HFFc6 (cell line): ENCODE measurements at regions not wholly inside any gene's neighbourhood (a gene's known extent, or its start where the extent isn't known, plus 50 kb on each side); places are given as distances from the start of the nearest gene placed in this dataset.

Source experiments
- DNase-seq: peaks from one replicate; pipeline ENCODE4 v3.0.0-alpha.2; 2018
- H3K27ac Mint-ChIP-seq: 2 replicates; pipeline ENCODE4 v1.8.0; 2020; ENCODE audit warnings: mild to moderate bottlenecking, mixed read lengths
- H3K27me3 Mint-ChIP-seq: 2 replicates; pipeline ENCODE4 v1.8.0; 2021; ENCODE audit warnings: mild to moderate bottlenecking, moderate library complexity, mixed read lengths; ENCODE audit not compliant: insufficient read depth
- H3K36me3 Mint-ChIP-seq: 2 replicates; pipeline ENCODE4 v1.8.0; 2021; ENCODE audit warnings: low read depth, mixed read lengths
- H3K4me1 Mint-ChIP-seq: 2 replicates; pipeline ENCODE4 v1.8.0; 2020; ENCODE audit warnings: low read depth, mixed read lengths
- H3K4me3 Mint-ChIP-seq: 2 replicates; pipeline ENCODE4 v1.8.0; 2020; ENCODE audit warnings: mild to moderate bottlenecking, moderate library complexity, mixed read lengths
- H3K9me3 Mint-ChIP-seq: 2 replicates; pipeline ENCODE4 v1.8.0; 2020; ENCODE audit warnings: mild to moderate bottlenecking, mixed read lengths
- TF ChIP-seq, protein P1 (sequence below): fragments of 200-600 bp; sonication (generic); IDR thresholded peaks from 2 replicates; pipeline ENCODE4 v1.5.0; 2021; ENCODE audit warnings: antibody characterized with exemption, mild to moderate bottlenecking

DNA sequence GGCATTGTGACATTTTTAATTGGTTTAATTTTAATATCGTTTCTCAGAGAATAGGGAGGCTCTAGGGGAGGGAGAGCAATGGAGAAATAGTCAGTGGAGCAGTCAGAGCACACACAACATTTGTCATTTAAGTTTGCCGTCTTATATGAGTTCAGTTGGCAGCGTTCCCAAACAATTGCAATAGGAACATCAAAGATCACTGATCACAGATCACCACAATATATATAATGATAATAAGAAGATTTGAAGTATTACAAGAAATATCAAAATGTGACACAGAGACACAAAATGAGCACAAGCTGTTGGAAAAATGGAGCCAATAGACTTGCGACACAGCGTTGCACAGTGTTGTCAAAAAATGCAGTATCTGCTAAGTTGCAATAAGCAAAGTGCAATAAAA lies 303.7 kb downstream of the CDH19 start:
- H3K4me3 Mint-ChIP-seq, result no peak overlapping the region
- TF ChIP-seq, protein P1, sequence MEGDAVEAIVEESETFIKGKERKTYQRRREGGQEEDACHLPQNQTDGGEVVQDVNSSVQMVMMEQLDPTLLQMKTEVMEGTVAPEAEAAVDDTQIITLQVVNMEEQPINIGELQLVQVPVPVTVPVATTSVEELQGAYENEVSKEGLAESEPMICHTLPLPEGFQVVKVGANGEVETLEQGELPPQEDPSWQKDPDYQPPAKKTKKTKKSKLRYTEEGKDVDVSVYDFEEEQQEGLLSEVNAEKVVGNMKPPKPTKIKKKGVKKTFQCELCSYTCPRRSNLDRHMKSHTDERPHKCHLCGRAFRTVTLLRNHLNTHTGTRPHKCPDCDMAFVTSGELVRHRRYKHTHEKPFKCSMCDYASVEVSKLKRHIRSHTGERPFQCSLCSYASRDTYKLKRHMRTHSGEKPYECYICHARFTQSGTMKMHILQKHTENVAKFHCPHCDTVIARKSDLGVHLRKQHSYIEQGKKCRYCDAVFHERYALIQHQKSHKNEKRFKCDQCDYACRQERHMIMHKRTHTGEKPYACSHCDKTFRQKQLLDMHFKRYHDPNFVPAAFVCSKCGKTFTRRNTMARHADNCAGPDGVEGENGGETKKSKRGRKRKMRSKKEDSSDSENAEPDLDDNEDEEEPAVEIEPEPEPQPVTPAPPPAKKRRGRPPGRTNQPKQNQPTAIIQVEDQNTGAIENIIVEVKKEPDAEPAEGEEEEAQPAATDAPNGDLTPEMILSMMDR, result no peak
- no peak for DNase-seq
- H3K27me3 Mint-ChIP-seq, result no peaks in the 10 kb centered on the region
- H3K36me3 Mint-ChIP-seq, result no peaks in the 10 kb centered on the region
- peaks cover 44% of the 10 kb centered on the region for H3K9me3 Mint-ChIP-seq
- H3K27ac Mint-ChIP-seq, result no peak overlapping the region
- H3K4me1 Mint-ChIP-seq, result no peaks in the 10 kb centered on the region

DNA sequence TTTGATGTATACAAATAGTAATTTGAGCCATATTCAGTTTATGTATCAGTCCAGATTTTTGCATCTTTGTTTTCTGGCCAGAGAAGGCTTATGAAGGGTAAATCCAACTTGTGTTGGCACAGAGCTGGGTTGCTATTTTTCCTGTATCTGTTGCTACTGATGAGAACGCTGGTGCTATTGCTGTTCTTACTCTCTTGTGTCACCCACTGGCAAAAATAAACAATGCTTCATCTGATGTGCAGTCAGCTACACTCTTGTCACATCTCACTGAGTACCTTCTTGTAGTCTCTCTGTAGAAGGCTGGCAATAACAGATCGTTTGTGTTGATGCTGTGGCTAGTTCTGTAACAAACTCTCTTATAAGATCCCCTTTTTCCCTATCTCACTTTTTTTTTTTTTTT lies 323.4 kb downstream of the CDH19 start:
- Mint-ChIP-seq H3K4me1 (no peaks in the 10 kb centered on the region), H3K9me3 (peaks cover 28% of the 10 kb centered on the region), H3K4me3 (no peak overlapping the region), H3K27me3 (no peaks in the 10 kb centered on the region), H3K36me3 (no peaks in the 10 kb centered on the region), H3K27ac (no peak overlapping the region)
- TF ChIP-seq, protein P1, result no peak
- DNase-seq, result no peak

DNA sequence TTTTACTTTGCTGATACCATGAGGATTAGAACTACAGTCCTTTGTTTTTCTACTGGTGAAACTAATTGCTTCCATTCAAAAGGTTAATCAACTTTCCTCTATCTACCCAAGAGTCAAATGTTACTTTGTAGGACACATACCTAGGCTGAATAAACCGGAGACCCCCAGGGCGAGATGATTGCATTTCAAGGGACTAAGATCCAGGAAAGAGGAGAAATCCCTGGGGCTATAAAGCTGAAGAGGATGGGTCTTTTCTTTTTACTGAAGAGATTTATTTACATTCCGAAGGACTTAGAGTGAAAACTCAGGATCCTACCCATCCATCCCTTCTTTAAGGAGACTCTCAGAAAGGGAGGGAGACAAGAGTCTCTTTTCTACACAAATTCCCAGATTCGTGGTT lies 331.9 kb downstream of the CDH19 start:
- Mint-ChIP-seq H3K36me3 (peaks cover 8% of the 10 kb centered on the region), H3K27ac (no peak overlapping the region), H3K27me3 (no peaks in the 10 kb centered on the region), H3K9me3 (peaks cover 61% of the 10 kb centered on the region), H3K4me3 (no peak overlapping the region), H3K4me1 (no peaks in the 10 kb centered on the region)
- no peak for DNase-seq
- TF ChIP-seq, protein P1, result no peak

DNA sequence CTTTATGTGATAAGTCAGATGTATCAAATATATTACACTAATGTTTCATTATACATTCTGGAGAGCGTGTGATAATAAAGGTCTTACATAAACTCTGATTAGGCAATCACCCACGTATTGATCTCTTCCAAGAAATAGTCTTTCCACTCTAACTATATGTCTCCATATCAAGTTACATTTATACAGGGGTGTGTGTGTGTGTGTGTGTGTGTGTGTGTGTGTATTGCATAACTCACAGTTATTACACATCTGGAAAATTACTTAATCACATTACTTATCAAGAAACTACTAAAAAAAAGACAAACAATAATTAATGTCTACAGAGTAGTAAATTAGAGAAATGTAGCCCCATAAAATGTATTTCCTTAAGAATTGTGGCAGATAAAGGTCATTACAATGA lies 339.8 kb downstream of the CDH19 start:
- Mint-ChIP-seq H3K4me3 (no peak overlapping the region), H3K9me3 (peaks cover 35% of the 10 kb centered on the region), H3K4me1 (no peaks in the 10 kb centered on the region), H3K27ac (no peak overlapping the region), H3K27me3 (no peaks in the 10 kb centered on the region), H3K36me3 (peaks cover 4% of the 10 kb centered on the region; the same call in 1 of the 2 replicates)
- TF ChIP-seq, protein P1, result no peak
- no peak for DNase-seq

DNA sequence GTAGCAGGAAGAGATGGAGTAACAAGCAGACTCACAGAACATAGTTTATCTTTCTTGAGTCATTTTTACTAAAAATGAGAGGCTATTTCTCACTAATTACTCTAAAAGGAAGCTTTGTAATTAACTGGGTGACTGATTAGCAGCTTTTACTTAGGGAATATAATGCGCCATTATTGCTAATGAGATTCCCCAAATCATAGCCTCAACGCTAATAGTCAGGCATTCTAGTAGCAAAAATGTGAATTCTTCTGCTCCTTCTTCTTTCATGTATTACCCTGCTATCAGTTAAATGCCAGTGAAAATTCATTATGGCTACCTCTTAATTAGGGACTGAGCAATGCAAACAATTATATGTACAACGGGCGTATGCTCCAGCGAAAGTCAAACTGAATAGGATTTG lies 349.8 kb downstream of the CDH19 start:
- 0 out of 2 replicates have a peak, but pooled peaks cover 4% of the 10 kb centered on the region for H3K36me3 Mint-ChIP-seq
- H3K9me3 Mint-ChIP-seq, result peaks cover 49% of the 10 kb centered on the region
- H3K27ac Mint-ChIP-seq, result no peak overlapping the region
- TF ChIP-seq, protein P1, result no peak
- H3K4me1 Mint-ChIP-seq, result no peaks in the 10 kb centered on the region
- no peak overlapping the region for H3K4me3 Mint-ChIP-seq
- DNase-seq, result no peak
- no peaks in the 10 kb centered on the region for H3K27me3 Mint-ChIP-seq

DNA sequence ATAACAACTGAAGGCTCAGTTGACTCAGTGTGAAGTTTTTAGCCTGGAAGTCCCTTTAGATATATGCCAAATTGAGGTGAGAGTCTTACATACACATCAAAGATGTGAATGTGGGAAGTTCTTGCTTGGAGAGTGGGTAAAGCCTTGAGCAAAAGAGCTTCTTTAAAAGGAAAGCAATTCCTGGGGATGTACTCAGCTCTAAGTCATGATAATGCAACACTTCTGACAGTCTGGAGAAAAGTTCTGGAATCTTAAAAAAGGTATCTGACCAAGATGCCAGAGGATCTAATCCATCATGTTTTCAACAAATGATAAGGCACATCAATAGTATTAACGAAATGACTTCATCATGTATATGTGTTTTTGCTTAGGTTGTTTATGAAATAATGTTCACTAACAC lies 351.2 kb downstream of the CDH19 start:
- Mint-ChIP-seq H3K4me3 (no peak overlapping the region), H3K27ac (no peak overlapping the region), H3K4me1 (no peaks in the 10 kb centered on the region), H3K36me3 (0 out of 2 replicates have a peak, but pooled peaks cover under 1% of the 10 kb centered on the region), H3K27me3 (no peaks in the 10 kb centered on the region), H3K9me3 (peaks cover 39% of the 10 kb centered on the region)
- TF ChIP-seq, protein P1, result no peak
- DNase-seq, result no peak
